ENCODE measurements at regions not wholly inside any gene's neighbourhood (a gene's known extent, or its start where the extent isn't known, plus 50 kb on each side); places are given as distances from the start of the nearest gene placed in this dataset.

DNA sequence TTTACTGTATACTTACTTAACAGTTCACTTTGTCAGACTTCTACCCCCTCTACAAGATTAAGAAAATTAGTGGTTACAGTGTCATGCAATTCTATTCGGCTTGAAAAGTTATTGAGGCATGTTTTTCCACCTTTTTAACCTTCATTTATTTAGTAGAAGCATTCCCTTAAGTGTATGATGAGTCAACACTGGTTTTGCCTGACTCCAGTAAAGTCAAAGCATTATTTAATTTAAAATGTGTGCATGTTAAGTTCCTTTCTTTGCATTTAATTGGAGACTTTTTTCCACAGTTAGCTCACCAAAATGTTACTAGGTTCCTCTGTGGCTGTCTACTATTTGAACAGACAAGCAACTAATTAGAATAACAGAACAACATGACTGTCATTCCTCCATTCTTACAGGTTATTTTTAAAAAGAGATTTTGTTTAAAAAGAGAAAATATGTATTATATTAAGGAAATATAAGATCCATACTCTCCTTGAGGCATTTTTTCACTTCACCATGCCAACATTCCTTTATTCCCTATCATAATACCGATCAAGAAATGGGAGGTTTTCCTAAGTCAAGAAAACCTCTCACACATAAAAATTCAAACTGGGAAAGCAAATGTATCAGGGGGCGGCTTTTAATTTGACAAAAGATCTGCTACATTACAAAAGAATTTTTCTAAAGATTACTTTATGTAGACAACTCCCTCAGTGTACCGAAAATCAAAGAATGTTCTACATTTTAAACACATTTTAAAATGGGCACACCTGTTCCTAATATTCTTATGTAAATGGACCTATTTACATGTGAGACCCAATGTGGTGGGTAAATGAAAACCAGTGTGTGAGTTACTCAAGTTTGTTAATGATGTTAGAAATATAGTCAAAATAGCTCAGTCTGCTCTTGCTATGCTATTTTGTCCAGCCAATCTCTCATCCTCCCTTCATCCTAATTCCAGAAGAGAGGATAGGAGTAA lies 361.2 kb downstream of the UTRN start:
- Mint-ChIP-seq H3K27me3 (no peaks in the 10 kb centered on the region), H3K9me3 (no peaks in the 10 kb centered on the region), H3K4me3 (no peak overlapping the region), H3K36me3 (ENCODE audit: low read depth) (peaks cover 24% of the 10 kb centered on the region), H3K27ac (peak overlapping the region; percentile 59), H3K4me1 (peaks cover 13% of the 10 kb centered on the region)
- ATAC-seq (ENCODE audit: low read depth) (no peak), DNase-seq (no peak)
- intact Hi-C loops (cut with micrococcal nuclease), result no loop called here
- no peak for TF ChIP-seq CTCF (IDR thresholded peaks at IDR 0.05)
- ChIA-PET CTCF (no interaction called here), POLR2A (no interaction called here)

- TF ChIP-seq CTCF (IDR thresholded peaks at IDR 0.05), result no peak
- intact Hi-C loops (cut with micrococcal nuclease), result no loop called here
- ATAC-seq (ENCODE audit: low read depth) (no peak), DNase-seq (no peak)
- no peak overlapping the region for H3K4me3 Mint-ChIP-seq
- CTCF ChIA-PET, result no interaction called here
- H3K36me3 Mint-ChIP-seq (ENCODE audit: low read depth), result peaks cover 21% of the 10 kb centered on the region
- POLR2A ChIA-PET, result no interaction called here
- peak overlapping the region; percentile 63 for H3K27ac Mint-ChIP-seq
- no peaks in the 10 kb centered on the region for H3K27me3 Mint-ChIP-seq
- H3K9me3 Mint-ChIP-seq, result no peaks in the 10 kb centered on the region
- H3K4me1 Mint-ChIP-seq, result peaks cover 13% of the 10 kb centered on the region
These were observed 362.4 kb downstream of the UTRN start for GRCh38 chr6:144647406-144647964.

DNA sequence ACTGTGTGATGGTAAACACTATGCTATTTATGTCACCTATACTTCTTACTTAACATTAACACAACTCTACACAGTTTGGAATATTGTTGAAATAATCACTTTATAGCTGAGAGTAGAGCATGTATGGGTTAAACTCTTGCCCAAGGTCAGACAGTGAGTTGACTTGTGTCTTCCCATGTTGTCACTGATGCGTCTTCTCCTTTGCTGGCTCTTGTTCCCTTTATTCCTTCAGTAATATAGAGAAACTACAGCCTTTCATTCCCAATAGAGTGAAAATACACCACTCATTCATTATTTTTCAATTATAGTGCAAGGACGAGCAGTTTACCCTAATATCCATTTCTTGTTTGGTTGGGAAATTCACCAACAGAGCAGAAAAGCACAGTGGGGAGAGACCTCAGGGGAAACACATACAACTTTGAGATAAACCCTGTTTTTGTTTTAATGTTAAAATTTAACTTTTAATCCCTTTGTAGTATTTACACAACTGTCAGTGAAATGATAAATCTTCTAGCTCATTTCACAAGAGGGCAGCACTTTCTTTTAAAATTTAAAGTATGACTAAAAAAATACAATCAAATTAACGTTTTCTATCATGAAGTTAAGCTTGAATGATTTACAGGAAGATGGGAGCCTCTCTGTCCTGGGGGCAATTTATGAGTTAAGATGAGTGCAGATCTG lies 363.0 kb downstream of the UTRN start:
- H3K4me3 Mint-ChIP-seq, result no peak overlapping the region
- no peaks in the 10 kb centered on the region for H3K9me3 Mint-ChIP-seq
- intact Hi-C loops (cut with micrococcal nuclease), result no loop called here
- ATAC-seq (ENCODE audit: low read depth), result no peak
- H3K36me3 Mint-ChIP-seq (ENCODE audit: low read depth), result peaks cover 20% of the 10 kb centered on the region
- H3K4me1 Mint-ChIP-seq, result peaks cover 18% of the 10 kb centered on the region
- no peak for TF ChIP-seq CTCF (IDR thresholded peaks at IDR 0.05)
- DNase-seq, result no peak
- POLR2A ChIA-PET, result no interaction called here
- H3K27ac Mint-ChIP-seq, result peak overlapping the region; percentile 36
- CTCF ChIA-PET, result no interaction called here
- H3K27me3 Mint-ChIP-seq, result no peaks in the 10 kb centered on the region

GRCh38 chr6:144649085-144649484 lies 363.9 kb downstream of the UTRN start:
- DNase-seq (no peak), ATAC-seq (ENCODE audit: low read depth) (no peak)
- Mint-ChIP-seq H3K27ac (peak overlapping the region; percentile 57), H3K27me3 (no peaks in the 10 kb centered on the region), H3K36me3 (ENCODE audit: low read depth) (peaks cover 19% of the 10 kb centered on the region), H3K4me1 (peaks cover 28% of the 10 kb centered on the region), H3K4me3 (no peak overlapping the region), H3K9me3 (no peaks in the 10 kb centered on the region)
- ChIA-PET POLR2A (no interaction called here), CTCF (no interaction called here)
- intact Hi-C loops (cut with micrococcal nuclease), result no loop called here
- no peak for TF ChIP-seq CTCF (IDR thresholded peaks at IDR 0.05)

DNA sequence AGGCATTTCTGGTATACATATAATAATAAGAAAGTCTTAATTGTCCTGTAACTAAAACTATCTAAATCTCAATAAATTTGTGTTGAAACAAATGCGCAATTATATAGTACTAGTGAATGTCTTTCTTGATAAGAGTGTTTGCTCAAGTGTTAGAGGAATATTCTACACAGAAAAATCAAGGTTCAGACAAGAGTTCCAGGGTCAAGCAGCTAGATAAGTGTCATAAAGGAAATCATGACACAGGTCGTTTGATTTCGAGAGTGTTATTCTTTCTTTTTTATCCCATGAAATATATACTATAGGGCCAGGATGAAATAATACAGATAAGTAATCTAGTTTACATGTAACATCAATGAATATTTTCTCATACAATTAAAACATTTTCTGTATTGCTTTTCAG lies 366.1 kb downstream of the UTRN start:
- ChIA-PET CTCF (no interaction called here), POLR2A (interaction anchor here (1.0 kb wide), 1 partner anchor 9 kb away, joined by 3 read pairs; no protein-coding TSS in a partner anchor)
- peak overlapping the region; percentile 61 for H3K27ac Mint-ChIP-seq
- no peaks in the 10 kb centered on the region for H3K9me3 Mint-ChIP-seq
- H3K36me3 Mint-ChIP-seq (ENCODE audit: low read depth), result peaks cover 14% of the 10 kb centered on the region
- no peak for TF ChIP-seq CTCF (IDR thresholded peaks at IDR 0.05)
- DNase-seq, result no peak
- intact Hi-C loops (cut with micrococcal nuclease), result loop anchor here (5.0 to 10.0 kb wide), 4 partner anchors 306 to 1184 kb away; partner anchors contain the start of gene EPM2A
- no peaks in the 10 kb centered on the region for H3K27me3 Mint-ChIP-seq
- ATAC-seq (ENCODE audit: low read depth), result no peak
- peaks cover 44% of the 10 kb centered on the region for H3K4me1 Mint-ChIP-seq
- no peak overlapping the region for H3K4me3 Mint-ChIP-seq
